WTC11 (cell line): ENCODE measurements at regions not wholly inside any gene's neighbourhood (a gene's known extent, or its start where the extent isn't known, plus 50 kb on each side); places are given as distances from the start of the nearest gene placed in this dataset.

Experiments used
- ATAC-seq: fragments of 200-7000 bp; cut with Tn5 transposase; 2 replicates; pipeline ENCODE4 v1.10.0; 2021; ENCODE audit warnings: mild to moderate bottlenecking, moderate library complexity
- CTCF ChIA-PET: fragments of 300-600 bp; sonication (Branson Sonifier 250); formaldehyde crosslinking; loops from one replicate; lab custom pipeline; 2021; ENCODE audit warnings: antibody characterized with exemption; lab: Charles Lee
- POLR2A ChIA-PET: fragments of 350-600 bp; sonication (Branson Sonifier 250); formaldehyde crosslinking; loops from one replicate; lab custom pipeline; 2021; ENCODE audit warnings: antibody characterized with exemption; lab: Charles Lee
- DNase-seq: peaks from one replicate; pipeline ENCODE4 v3.0.0; 2021; ENCODE audit warnings: low spot score
- H3K27ac Mint-ChIP-seq: 2 replicates; pipeline ENCODE4 v1.8.0; 2021; ENCODE audit warnings: mixed read lengths
- H3K27me3 Mint-ChIP-seq: 2 replicates; pipeline ENCODE4 v1.8.0; 2021; ENCODE audit warnings: low read depth, mild to moderate bottlenecking, moderate library complexity, mixed read lengths
- H3K36me3 Mint-ChIP-seq: 2 replicates; pipeline ENCODE4 v1.8.0; 2021; ENCODE audit warnings: mixed read lengths
- H3K4me1 Mint-ChIP-seq: 2 replicates; pipeline ENCODE4 v1.8.0; 2022; ENCODE audit warnings: mixed read lengths
- H3K4me3 Mint-ChIP-seq: 2 replicates; pipeline ENCODE4 v1.8.0; 2021; ENCODE audit warnings: mild to moderate bottlenecking, moderate library complexity, mixed read lengths
- H3K9me3 Mint-ChIP-seq: 2 replicates; pipeline ENCODE4 v1.8.0; 2021; ENCODE audit warnings: mixed read lengths
- ARID4B ChIP-seq: sonication (generic); formaldehyde crosslinking; IDR thresholded peaks from 2 replicates; pipeline ENCODE4 v1.8.0; 2023; ENCODE audit warnings: missing genetic modification reagents, mild to moderate bottlenecking, borderline replicate concordance
- CTCF ChIP-seq: fragments of 200-600 bp; IDR thresholded peaks from 2 replicates; pipeline ENCODE4 v1.8.0; 2022; ENCODE audit warnings: antibody characterized with exemption
- E2F1 ChIP-seq: sonication (generic); formaldehyde crosslinking; IDR thresholded peaks from 2 replicates; pipeline ENCODE4 v1.8.0; 2022; ENCODE audit warnings: mild to moderate bottlenecking, missing genetic modification reagents
- EMX1 ChIP-seq: fragments of 250-450 bp; sonication (Bioruptor Pico); IDR thresholded peaks from 2 replicates; pipeline ENCODE4 v1.8.0; 2021; ENCODE audit warnings: mild to moderate bottlenecking
- ERG ChIP-seq: fragments of 250-450 bp; sonication (Bioruptor Pico); IDR thresholded peaks from 2 replicates; pipeline ENCODE4 v1.8.0; 2021; ENCODE audit warnings: mild to moderate bottlenecking
- HMGA2 ChIP-seq: fragments of 250-450 bp; sonication (Bioruptor Pico); IDR thresholded peaks from 2 replicates; pipeline ENCODE4 v1.4.0; 2021; ENCODE audit warnings: mild to moderate bottlenecking, moderate library complexity
- HMGXB4 ChIP-seq: sonication (generic); formaldehyde crosslinking; IDR thresholded peaks from 2 replicates; pipeline ENCODE4 v1.8.1; 2023; ENCODE audit warnings: mild to moderate bottlenecking, moderate library complexity, missing genetic modification reagents
- IRF2 ChIP-seq: sonication (generic); formaldehyde crosslinking; IDR thresholded peaks from 2 replicates; pipeline ENCODE4 v1.8.0; 2022; ENCODE audit warnings: low read depth, missing genetic modification reagents, borderline replicate concordance
- KAT7 ChIP-seq: sonication (generic); formaldehyde crosslinking; IDR thresholded peaks from 2 replicates; pipeline ENCODE4 v1.8.1; 2023; ENCODE audit warnings: missing genetic modification reagents, mild to moderate bottlenecking, borderline replicate concordance
- MAX ChIP-seq: sonication (generic); formaldehyde crosslinking; IDR thresholded peaks from 2 replicates; pipeline ENCODE4 v1.8.0; 2022; ENCODE audit warnings: mild to moderate bottlenecking, missing genetic modification reagents
- NFE2L1 ChIP-seq: sonication (generic); formaldehyde crosslinking; IDR thresholded peaks from 2 replicates; pipeline ENCODE4 v1.8.1; 2023; ENCODE audit warnings: missing genetic modification reagents
- NR1H2 ChIP-seq: sonication (generic); formaldehyde crosslinking; IDR thresholded peaks from 2 replicates; pipeline ENCODE4 v1.9.0; 2021; ENCODE audit warnings: mild to moderate bottlenecking, moderate library complexity, missing genetic modification reagents
- PRDM15 ChIP-seq: sonication (generic); formaldehyde crosslinking; IDR thresholded peaks from 2 replicates; pipeline ENCODE4 v1.8.0; 2022; ENCODE audit warnings: missing genetic modification reagents
- TEAD1 ChIP-seq: sonication (generic); formaldehyde crosslinking; IDR thresholded peaks from 2 replicates; pipeline ENCODE4 v1.8.0; 2022; ENCODE audit warnings: mild to moderate bottlenecking, missing genetic modification reagents
- ZNF263 ChIP-seq: sonication (generic); formaldehyde crosslinking; IDR thresholded peaks from 2 replicates; pipeline ENCODE4 v1.8.1; 2022; ENCODE audit warnings: low read depth, mild to moderate bottlenecking, moderate library complexity, missing genetic modification reagents
- ZNF317 ChIP-seq: sonication (generic); formaldehyde crosslinking; IDR thresholded peaks from 2 replicates; pipeline ENCODE4 v1.8.1; 2023; ENCODE audit warnings: low read depth, mild to moderate bottlenecking, moderate library complexity, missing genetic modification reagents, borderline replicate concordance
- ZNF396 ChIP-seq: fragments of 250-450 bp; sonication (Bioruptor Pico); IDR thresholded peaks from 2 replicates; pipeline ENCODE4 v1.8.0; 2021; ENCODE audit warnings: mild to moderate bottlenecking, moderate library complexity, borderline replicate concordance

- Mint-ChIP-seq H3K9me3 (peaks cover 12% of the 10 kb centered on the region), H3K27ac (no peak overlapping the region), H3K36me3 (peaks cover 4% of the 10 kb centered on the region), H3K4me1 (peaks cover 20% of the 10 kb centered on the region), H3K27me3 (peaks cover 5% of the 10 kb centered on the region; the same call in 1 of the 2 replicates), H3K4me3 (no peak overlapping the region)
- ATAC-seq (no peak), DNase-seq (no peak)
- ChIA-PET POLR2A (no interaction called here), CTCF (no interaction called here)
- no peak for TF ChIP-seq NR1H2
- TF ChIP-seq ZNF317 (CRISPR knock-in tag) = no peak
- TF ChIP-seq NFE2L1 = no peak
- TF ChIP-seq HMGA2 (CRISPR knock-in tag) = no peak
- TF ChIP-seq KAT7 (CRISPR knock-in tag) = no peak
- TF ChIP-seq HMGXB4 = no peak
- no peak for TF ChIP-seq IRF2 (CRISPR knock-in tag)
- no peak for TF ChIP-seq CTCF
- TF ChIP-seq EMX1 = no peak
- TF ChIP-seq E2F1 = no peak
- TF ChIP-seq TEAD1 (CRISPR knock-in tag) = no peak
- TF ChIP-seq PRDM15 (CRISPR knock-in tag) = no peak
- no peak for TF ChIP-seq ZNF396
- no peak for TF ChIP-seq ZNF263
- TF ChIP-seq MAX (CRISPR knock-in tag) = no peak
- no peak for TF ChIP-seq ARID4B (CRISPR knock-in tag)
- no peak for TF ChIP-seq ERG (CRISPR knock-in tag)
Measured at GRCh38 chr1:10856863-10857598, 60.6 kb upstream of the CASZ1 start.
